Left forelimb (tissue), 1 donor: ENCODE measurements at regions not wholly inside any gene's neighbourhood (a gene's known extent, or its start where the extent isn't known, plus 50 kb on each side); places are given as distances from the start of the nearest gene placed in this dataset.
A peak's percentile ranks its signal among the peaks of the same experiment; 100 is the strongest.

Experiments
- DNase-seq: peaks from one replicate; pipeline ENCODE4 v3.0.0-alpha.2; 2018; ENCODE audit warnings: low spot score

DNA sequence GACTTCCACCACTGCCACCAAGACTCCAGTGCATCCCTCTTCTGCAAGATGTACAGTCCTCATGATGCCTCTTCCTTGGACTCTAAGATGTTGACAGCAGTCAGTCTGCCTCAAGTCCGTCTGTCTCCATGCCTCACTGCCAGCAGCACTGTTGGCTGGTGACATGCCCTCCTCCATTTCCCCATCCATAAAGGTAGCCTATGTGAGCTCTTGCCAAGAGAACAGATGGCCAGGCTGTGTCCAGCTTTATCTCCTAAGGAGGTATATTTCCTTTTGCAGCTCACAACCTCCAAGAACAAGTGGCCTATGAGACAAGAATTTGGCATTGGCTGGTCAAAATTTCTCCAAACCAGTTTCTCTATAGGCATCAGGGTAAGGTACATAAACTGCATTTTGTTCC lies 149.3 kb upstream of the HNRNPA3 start:
- no peak for DNase-seq

DNA sequence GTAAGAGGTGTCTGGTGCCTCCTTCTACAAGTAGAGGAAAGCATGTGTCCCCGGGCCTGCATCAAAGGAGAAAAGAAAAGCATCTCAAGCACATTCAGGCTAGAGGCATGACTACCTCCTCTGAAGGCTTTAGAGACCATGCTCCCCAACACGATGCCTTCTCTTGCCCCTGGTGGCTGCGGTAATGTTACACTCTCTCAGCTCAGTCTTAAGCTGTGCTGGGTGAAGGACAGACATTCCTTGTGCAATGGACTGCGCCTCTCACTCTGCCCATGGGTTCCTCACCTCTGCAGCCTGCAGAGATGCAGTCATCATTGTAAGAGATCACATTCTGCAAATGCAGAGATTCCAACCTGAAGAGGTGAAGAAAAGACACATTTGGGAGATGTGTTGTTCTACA lies 148.2 kb upstream of the HNRNPA3 start:
- DNase-seq, result no peak

DNA sequence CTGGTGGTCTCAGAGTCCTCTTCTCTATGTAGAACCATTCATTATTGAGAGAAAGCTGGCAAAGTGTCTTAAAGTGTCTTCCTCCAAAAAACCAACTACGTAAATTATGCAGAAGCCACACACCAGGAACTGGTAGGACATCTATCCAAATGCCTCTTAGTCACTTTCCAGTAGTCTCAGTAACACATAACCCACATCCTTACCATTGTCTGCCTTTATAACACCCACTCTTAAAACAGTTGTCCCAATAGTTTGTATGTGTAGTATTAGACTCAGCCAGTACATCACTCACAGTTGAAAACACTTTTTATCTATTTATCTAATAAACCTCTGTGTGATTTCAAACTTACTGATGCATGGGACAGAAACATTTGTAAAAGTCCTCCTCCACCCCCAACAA lies 143.6 kb upstream of the HNRNPA3 start:
- DNase-seq, result no peak

DNA sequence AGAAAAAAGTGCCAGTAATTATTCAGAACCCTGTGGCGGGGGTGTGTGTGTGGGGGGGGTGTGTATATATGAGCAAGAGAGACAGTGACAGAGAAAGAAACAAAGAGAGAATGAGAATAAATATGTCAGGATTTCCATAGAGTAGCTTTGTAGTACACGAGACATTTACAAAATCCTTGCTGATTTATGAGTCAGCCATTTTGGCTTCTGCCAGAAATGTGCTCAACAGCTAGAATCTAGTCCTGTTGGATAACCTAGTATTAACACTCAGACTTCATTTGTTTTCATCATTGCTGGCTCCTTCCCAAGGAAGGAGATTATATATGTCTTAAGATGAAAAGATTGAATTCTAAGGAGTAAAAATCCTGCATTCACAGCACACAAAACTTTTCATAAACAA lies 140.5 kb upstream of the HNRNPA3 start:
- DNase-seq, result no peak

DNA sequence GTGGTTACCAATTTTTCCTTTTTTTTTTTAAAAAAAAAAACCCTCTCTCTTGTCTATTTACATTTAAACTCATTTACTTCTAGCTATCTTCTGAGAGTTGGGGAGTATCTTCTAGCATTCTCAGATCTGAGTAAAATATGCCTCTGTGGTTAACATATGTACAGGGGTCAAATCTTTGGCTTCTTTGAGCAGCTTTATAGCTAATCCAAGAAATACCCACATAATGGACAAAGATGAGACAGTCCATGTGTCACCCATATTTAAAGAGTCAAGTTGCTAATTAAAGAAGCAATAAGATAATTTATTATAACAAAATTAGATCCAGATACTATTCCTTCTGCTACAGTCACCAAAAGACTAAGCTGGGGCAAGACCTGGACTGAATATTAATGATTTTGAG lies 139.0 kb upstream of the HNRNPA3 start:
- no peak for DNase-seq

DNA sequence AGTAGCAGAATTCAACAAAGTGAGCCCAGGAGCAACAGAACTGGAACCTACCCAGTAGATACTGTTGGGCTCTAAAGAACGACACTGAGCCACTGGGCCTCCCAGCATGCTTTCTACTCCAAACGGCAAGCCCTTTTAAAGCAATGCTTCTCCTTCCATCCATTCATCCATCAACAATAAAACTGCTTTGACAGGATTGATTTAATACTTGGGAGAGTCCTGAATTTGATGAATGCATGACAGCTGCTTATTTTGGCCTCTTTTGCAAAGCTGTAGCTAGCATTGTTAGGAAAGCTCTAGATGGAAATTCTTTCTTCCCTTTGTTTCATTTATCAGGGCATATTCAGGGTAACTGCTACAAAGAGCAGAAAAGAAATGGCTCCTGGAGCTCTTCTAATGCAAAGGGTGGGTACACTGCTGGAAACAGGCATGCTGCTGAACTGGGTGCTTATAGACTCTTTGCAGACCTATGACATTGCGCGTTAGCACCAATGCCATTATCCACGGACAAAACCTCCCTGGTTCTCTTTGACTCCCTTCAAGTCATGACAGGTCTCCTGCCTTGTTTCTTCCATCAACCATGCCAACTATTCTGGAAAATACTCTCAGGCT lies 138.4 kb upstream of the HNRNPA3 start:
- no peak for DNase-seq

DNA sequence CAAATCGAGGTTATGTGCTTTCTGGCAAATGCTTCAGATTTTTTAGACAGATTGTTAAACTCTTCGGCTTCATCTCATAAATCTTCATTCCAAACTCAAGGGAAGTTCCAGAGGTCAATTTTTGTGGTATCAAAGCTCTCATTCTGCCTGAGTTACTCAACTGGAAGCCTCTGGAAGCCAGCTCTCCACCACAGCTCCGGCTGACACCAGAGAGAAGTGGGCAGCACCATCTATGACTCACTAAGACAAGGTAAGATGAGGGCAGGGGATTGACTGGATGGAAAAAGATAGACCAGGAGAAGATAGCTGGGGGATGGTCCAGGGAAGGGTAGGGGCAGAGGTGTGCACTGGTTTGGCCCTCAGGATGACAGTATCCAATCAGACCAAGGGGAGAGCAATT lies 137.3 kb upstream of the HNRNPA3 start:
- no peak for DNase-seq

DNA sequence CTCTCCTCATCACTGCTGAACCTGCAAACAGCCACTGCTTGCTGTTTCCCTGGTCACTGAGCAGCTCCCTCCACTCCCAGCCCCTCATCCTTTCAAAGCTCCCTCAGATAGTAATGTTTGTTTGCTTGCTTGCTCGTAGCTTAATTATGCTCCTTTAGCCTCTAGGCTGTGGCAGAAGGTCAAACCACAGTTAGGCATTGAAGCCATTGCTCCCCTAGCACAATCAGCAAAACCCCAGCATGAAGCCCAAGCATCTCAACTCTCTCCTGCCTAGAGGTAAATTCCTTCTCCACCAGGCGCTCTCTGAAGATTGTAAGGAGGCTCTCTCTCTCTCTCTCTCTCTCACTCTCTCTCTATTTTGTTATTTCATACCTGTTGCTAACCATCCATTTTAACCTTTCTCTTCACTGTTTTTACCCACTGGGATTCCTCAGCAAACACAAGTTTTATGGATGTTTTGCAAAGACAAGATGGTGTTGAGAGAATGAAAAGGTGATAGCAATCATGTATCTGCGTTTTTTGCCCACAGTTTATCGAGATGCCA lies 135.9 kb upstream of the HNRNPA3 start:
- no peak for DNase-seq

DNA sequence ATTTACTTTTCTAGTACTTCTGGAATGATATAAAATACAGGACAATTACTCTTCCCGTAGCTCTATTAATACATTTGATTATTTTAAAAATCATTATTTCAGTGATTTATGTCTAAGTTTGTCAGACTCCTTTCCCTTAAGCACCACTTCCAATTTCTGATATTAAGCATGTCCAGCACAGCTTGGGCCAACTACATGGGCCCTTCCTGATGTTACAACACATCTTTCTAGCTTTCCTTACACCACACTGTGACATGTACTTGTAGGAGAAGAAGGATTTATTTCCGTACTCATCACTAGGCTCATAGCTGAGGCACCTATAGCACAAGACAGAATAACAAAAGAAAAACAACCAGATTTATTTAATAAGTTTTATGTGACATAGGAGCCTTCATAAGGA lies 134.8 kb upstream of the HNRNPA3 start:
- DNase-seq, result no peak

DNA sequence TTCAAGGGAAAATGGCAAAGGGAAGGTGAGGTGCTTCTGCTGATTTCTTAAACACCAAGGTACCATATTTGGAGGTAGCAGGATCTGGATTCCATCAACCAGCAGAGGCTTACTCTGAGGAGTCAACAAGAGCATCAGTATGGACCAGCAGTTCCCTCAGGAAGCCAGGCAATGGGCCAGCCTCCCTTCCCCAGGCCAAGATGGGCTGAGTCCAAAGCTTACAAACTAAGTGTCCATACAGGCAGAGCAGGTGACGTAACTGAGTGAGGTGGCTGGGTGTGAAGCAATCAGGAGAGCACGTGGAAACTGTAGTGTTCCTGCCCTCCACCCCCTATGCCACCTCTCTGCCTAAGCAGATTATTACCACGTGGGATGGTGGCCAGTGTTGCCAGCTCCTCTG lies 134.2 kb upstream of the HNRNPA3 start:
- DNase-seq, result peak; percentile 67

DNA sequence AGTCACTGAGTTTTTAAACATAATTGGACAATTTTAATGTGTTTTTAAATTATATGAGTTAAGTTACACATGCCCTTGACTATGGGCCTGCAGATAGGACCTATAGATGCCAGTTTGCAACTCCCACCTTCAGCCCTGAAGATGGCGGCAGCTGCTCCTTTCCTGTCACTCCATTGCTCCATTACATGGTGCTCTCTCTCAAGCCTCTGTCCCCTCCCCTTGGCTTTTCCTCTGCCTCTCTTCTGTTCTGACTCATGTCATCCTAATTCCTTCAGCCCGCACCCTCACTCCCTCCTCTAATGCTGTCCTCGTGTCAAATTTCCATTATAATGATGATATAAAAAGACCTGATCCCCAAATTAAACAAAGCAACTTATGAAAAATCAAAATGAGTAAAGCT lies 133.7 kb upstream of the HNRNPA3 start:
- no peak for DNase-seq

DNA sequence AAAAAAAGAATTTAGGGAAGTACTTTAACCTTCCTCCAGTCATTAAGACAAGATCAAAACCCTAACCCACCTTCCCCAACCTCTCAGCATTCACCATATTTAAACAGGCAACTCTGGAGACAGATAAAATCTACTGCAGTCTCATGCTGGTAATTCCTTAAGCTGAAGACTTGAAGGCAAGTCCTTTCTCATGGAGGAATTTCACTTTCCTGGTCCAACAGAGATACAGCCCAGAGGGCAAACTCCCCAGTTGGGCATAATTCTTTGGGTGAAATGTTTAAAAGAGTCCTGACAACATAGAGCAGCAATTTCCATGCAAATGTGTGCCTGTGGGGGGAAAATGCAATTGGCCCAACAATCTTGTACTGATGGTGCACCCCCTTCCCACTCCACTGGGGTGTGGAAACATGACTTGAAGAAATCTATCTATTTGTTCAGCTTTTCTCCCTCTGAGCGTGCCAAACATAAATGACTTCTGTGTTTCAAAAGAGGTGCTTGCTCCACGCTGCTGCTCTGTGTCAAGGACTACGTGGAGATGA lies 131.8 kb upstream of the HNRNPA3 start:
- no peak for DNase-seq

DNA sequence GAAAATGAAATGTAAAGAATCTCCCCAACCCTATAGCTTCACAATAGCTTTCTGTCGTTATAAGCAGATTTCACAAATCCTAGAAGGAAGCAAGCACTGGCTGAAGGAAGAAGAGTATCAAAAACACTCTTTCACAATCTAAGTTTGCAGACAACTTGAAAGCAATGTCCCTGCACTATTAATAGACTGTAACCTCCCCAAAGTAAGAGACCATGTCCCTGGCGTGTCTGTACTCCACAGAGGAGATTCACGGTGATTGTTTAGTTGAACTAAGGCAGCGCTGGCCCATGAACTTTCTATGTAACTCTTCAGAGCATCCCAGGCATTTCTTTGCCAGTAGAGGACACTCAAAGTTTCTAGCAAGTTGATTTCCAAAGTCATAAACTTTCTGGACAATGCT lies 128.0 kb upstream of the HNRNPA3 start:
- DNase-seq, result no peak

DNA sequence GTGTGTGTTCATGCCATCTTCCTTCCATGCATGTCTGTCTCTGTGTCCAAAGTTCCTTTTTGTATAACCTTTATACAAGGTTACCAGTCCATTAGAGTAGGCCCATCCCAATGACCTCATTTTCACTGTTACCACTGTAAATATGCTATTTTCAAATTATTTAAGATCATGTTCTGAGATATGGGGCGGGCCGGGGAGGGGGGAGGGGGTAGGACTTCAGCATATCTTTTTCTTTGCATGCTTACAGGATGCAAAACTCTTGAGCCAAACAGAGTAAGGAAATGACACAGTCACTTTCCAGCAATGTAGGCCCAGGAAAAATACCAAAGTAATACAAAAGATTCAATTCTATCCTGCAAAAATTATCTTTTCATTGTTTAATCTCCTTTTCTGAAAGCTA lies 124.1 kb upstream of the HNRNPA3 start:
- DNase-seq, result no peak

DNA sequence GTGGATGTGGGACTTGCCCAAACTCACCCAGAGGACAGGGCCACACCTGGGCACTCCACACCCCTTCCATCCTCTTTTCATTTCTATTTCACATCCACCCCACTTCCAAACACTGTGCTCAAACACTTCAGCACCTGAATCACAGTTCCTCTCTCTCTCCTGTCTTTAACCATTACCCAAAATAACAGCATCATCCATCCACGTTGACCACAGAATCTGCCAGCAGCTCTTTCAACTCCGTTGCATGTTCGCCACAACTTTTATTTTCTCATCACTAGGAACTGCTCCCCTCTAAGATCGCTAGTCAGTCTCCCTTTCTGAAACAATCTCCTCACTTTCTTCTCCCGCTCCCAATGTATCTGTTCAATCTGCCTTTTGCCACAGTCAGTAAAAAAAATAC lies 121.6 kb upstream of the HNRNPA3 start:
- DNase-seq, result no peak

DNA sequence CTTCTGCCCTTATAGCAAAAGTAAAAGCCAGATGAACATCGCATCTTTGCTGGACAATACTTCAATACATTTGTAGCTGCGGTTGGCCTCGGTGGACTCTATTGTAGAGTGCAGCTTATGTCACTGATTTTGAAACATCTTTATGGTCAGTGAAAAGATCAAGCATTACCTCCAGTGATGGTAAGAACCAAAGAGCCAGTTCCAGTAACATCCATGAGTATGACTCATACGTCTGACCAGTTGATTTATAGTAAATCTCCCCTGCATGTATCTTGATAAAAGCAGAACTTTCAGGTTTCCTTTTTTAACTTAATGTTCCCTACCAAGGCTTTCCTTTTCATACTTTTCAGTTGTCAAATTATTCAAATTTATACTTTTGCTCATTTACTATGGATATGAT lies 119.2 kb upstream of the HNRNPA3 start:
- no peak for DNase-seq

DNA sequence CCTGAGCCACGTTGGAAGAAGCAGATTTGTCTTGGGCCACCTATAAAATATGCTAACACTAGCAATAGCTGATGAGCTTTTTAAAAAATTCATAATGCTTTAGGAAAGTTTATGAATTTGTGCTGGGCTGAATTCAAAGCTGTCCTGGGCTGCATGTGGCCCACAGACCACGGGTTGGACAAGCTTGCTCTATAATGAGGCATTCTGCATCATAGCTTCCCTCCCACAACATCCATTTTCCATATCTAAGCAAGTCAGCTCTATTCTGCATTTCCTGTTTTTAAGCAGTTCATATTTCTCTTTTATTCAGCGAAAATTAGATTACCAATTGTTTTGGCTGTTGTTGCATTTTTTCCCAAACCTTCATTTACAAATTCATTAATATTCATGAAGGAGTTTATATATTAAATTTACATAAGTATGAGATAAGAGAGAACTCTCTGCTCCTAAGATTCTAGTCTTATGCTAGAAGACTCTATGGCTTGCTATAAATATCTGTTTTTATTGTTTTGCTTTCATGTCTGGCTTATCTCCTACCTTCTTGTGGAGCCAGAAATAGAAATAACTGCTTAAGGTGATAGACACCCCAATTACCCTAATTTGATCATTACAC lies 114.5 kb upstream of the HNRNPA3 start:
- DNase-seq, result no peak

DNA sequence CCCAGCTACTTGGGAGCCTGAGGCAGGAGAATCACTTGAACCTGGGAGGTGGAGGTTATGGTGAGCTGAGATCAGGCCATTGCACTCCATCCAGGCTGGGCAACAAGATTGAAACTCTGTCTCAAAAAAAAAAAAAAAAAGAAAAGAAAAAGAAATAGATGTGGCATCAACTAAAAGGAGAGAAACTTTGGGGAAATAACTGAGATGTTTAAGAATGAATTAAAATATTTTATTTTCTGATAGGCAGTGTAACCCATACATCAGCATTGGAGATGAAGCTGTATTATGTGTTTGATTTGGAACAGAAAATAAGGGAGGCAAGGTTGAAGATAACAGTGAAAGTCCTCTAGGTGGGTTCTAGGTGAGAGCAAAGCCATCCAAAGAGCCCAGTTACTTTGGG lies 110.7 kb upstream of the HNRNPA3 start:
- no peak for DNase-seq

DNA sequence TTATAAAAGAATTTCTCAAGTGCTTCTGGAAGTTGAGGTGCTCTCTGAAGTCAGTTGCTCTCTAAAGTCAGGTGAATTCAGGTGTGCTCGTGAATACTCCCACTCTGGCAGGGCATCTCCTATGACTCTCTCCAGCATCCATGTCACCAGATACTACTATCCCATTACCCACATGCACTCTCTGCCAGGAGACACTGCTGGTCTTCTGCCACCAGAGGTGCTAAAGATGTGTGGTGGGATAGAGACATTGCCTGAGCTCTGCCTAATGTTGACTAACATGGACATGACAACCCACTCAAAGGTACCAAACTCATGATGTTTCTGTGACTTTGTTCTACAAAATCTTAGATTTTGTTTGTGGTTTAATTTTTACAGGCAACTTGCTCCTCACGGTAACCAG lies 106.4 kb upstream of the HNRNPA3 start:
- DNase-seq, result no peak

DNA sequence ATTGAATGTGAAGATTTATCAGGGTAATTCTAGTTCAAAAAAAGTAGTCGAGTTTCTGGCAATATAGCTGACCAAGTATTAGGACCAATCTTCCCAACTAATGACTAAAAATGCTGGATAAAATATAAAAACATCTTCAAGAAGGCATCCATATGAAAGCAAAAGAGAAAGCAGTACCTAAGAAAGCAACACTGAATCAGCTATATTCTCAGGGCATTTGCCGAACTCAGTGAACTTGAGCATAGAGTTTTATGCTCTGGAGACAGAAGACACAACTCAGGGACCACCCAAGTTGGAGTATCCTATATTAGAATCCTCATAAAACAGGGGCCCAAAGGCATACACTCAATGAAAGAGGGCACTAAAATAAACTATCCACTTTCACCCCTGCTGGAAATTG lies 103.7 kb upstream of the HNRNPA3 start:
- no peak for DNase-seq

DNA sequence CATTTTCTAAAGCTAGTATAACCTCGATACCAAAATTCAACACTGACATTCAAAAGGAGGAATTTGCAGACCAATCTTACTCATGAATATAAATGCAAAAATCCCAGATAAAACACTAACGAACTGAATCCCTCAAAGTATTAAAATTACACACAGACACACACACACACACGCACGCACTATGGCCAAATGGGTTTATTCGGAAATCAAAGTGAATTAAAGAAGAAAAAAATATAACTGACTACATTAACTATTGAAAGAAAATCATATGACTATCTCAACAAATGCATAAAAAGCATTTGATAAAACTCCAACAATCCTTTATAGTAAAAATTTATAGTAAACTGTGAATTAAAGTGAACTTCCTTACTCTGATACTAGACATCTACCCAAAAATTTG lies 97.9 kb upstream of the HNRNPA3 start:
- no peak for DNase-seq

DNA sequence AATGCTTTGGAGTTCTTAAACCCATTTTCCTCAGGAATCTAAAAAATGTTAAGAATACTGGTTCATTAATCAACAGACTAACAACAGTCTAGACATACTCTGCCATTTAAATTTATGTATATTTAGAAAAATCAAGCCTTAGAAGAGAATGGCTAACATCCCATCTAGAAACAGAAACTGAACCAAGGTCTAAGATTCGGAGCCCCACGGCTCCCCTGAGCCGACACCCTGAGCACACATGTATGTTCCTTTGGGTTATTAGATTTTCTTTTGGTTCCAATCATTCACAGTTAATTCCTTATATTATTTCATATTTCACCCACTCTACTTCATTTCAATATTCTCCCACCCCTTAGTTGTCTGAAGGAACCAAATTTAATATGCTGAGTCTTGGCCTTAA lies 94.8 kb upstream of the HNRNPA3 start:
- no peak for DNase-seq

DNA sequence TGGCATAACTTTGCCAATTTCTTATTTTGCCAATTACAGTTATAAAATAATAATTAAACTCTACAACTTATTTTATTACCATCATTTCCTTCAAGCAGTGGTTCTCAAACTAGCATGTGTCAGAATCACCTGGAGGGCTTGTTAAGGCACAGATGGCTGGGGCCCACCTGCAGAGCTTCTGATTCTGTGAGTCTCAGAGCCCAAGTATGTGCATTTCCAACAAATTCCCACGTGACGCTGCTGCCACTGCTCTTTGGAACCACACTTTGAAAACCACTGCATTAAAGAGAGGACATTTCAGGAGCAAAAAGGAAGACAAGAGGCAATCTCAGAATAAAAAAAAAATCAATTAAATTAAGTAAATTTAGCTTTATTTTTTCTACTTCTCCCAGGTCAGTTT lies 94.0 kb upstream of the HNRNPA3 start:
- no peak for DNase-seq

DNA sequence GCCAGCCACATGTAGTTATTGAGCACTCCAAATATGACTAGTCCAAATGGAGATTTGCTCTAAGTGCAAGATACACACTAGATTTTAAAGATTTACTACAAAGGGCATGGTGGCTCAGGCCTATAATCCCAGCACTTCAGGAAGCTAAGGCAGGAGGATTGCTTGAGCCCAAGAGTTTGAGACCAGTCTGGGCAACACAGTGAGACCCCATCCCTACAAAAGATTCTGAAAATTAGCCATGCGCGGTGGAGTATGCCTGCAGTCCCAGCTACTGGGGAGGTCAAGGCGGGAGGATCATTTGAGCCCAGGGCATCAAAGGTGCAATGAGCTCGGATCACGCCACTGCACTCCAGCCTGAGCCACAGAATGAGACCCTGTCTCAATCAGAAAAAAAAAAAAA lies 93.5 kb upstream of the HNRNPA3 start:
- DNase-seq, result no peak
